ENCODE measurements at regions not wholly inside any gene's neighbourhood (a gene's known extent, or its start where the extent isn't known, plus 50 kb on each side); places are given as distances from the start of the nearest gene placed in this dataset.

- DNase-seq: peak in 1 of 2 donors; percentile 11
- H3K4me3 ChIP-seq: no peak overlapping the region
- H3K27ac ChIP-seq: no peak overlapping the region
- no peaks in the 10 kb centered on the region for H3K27me3 ChIP-seq
- TF ChIP-seq POLR2AphosphoS5 (IDR thresholded peaks at IDR 0.05): no peak
- TF ChIP-seq CTCF (IDR thresholded peaks at IDR 0.05): no peak
- no peak for TF ChIP-seq POLR2A (IDR thresholded peaks at IDR 0.05)
- TF ChIP-seq EP300 (IDR thresholded peaks at IDR 0.05): no peak
- 72 to 81% (median 77%) methylated on average over 3 of the region's 3 CpGs for WGBS, 5 donors
- intact Hi-C loops (cut with DNase I; ENCODE audit: low total_unique reads): no loop called here
- H3K36me3 ChIP-seq: no peaks in the 10 kb centered on the region
- H3K9me3 ChIP-seq: no peaks in the 10 kb centered on the region
- H3K4me1 ChIP-seq: no peaks in the 10 kb centered on the region
These were observed 602.3 kb upstream of the SUCLG2 start for GRCh38 chr3:68256635-68257223.

- H3K36me3 ChIP-seq: no peaks in the 10 kb centered on the region
- H3K4me1 ChIP-seq: no peaks in the 10 kb centered on the region
- intact Hi-C loops (cut with DNase I; ENCODE audit: low total_unique reads): no loop called here
- H3K27ac ChIP-seq: no peak overlapping the region
- DNase-seq: no peak
- H3K4me3 ChIP-seq: no peak overlapping the region
- H3K9me3 ChIP-seq: no peaks in the 10 kb centered on the region
- 75 to 90% (median 84%) methylated on average over 2 of the region's 2 CpGs for WGBS, 5 donors
- TF ChIP-seq CTCF (IDR thresholded peaks at IDR 0.05): no peak
- no peaks in the 10 kb centered on the region for H3K27me3 ChIP-seq
These were observed 594.9 kb upstream of the SUCLG2 start for GRCh38 chr3:68249265-68249664.

- no peaks in the 10 kb centered on the region for H3K9me3 ChIP-seq
- H3K27ac ChIP-seq: no peak overlapping the region
- 51 to 67% (median 63%) methylated on average over 1 of the region's 1 CpG for WGBS, 5 donors
- DNase-seq: no peak
- H3K36me3 ChIP-seq: no peaks in the 10 kb centered on the region
- no peaks in the 10 kb centered on the region for H3K27me3 ChIP-seq
- intact Hi-C loops (cut with DNase I; ENCODE audit: low total_unique reads): no loop called here
- no peak overlapping the region for H3K4me3 ChIP-seq
- TF ChIP-seq EP300 (IDR thresholded peaks at IDR 0.05): no peak
- TF ChIP-seq CTCF (IDR thresholded peaks at IDR 0.05): no peak
- TF ChIP-seq POLR2A (IDR thresholded peaks at IDR 0.05): no peak
- TF ChIP-seq POLR2AphosphoS5 (IDR thresholded peaks at IDR 0.05): no peak
- H3K4me1 ChIP-seq: peaks cover 0 to 8% (median 0%) of the 10 kb centered on the region in 4 donors
These were observed 588.2 kb upstream of the SUCLG2 start for GRCh38 chr3:68242606-68243005.

GRCh38 chr3:68239542-68239941 lies 585.1 kb upstream of the SUCLG2 start:
- no peak overlapping the region for H3K4me3 ChIP-seq
- intact Hi-C loops (cut with DNase I; ENCODE audit: low total_unique reads): no loop called here
- H3K27me3 ChIP-seq: no peaks in the 10 kb centered on the region
- no peak overlapping the region for H3K27ac ChIP-seq
- DNase-seq: peak in 1 of 2 donors; percentile 4
- no peaks in the 10 kb centered on the region for H3K36me3 ChIP-seq
- H3K9me3 ChIP-seq: no peaks in the 10 kb centered on the region
- peaks cover 0 to 8% (median 0%) of the 10 kb centered on the region in 4 donors for H3K4me1 ChIP-seq
- TF ChIP-seq EP300 (IDR thresholded peaks at IDR 0.05): no peak
- TF ChIP-seq POLR2AphosphoS5 (IDR thresholded peaks at IDR 0.05): no peak
- TF ChIP-seq CTCF (IDR thresholded peaks at IDR 0.05): no peak
- no peak for TF ChIP-seq POLR2A (IDR thresholded peaks at IDR 0.05)
- WGBS, 5 donors: 3 to 43% (median 14%) methylated on average over 1 of the region's 1 CpG
